ENCODE measurements at regions not wholly inside any gene's neighbourhood (a gene's known extent, or its start where the extent isn't known, plus 50 kb on each side); places are given as distances from the start of the nearest gene placed in this dataset.

GRCh38 chr5:30831123-30831522 is 362.4 kb upstream of the CDH6 start:
- TF ChIP-seq CTCF (IDR thresholded peaks at IDR 0.05) = no peak
- TF ChIP-seq POLR2A (IDR thresholded peaks at IDR 0.05) = no peak
- no peak for TF ChIP-seq EP300 (IDR thresholded peaks at IDR 0.05; ENCODE audit: low read depth)
- no peak for TF ChIP-seq POLR2AphosphoS5 (IDR thresholded peaks at IDR 0.05)
